ENCODE measurements at regions not wholly inside any gene's neighbourhood (a gene's known extent, or its start where the extent isn't known, plus 50 kb on each side); places are given as distances from the start of the nearest gene placed in this dataset.
"Not testable (repeated sequence)": the region's sequence is repeated elsewhere in the genome, so short reads cannot be mapped to it uniquely, and the experiment has no call there.

GRCh38 chr18:10168477-10168876 lies 254.7 kb downstream of the VAPA start:
- Histone ChIP-seq H3K27ac (no peak overlapping the region), H3K9me3 (no peaks in the 10 kb centered on the region), H3K27me3 (no peaks in the 10 kb centered on the region), H3K4me1 (no peaks in the 10 kb centered on the region), H3K36me3 (no peaks in the 10 kb centered on the region), H3K4me3 (no peak overlapping the region), H3K9ac (ENCODE audit: low read depth in 2 of 2, low read length in 2 of 2) (no peak overlapping the region)
- intact Hi-C loops (cut with DNase I), result no loop called here
- TF ChIP-seq, protein P1, sequence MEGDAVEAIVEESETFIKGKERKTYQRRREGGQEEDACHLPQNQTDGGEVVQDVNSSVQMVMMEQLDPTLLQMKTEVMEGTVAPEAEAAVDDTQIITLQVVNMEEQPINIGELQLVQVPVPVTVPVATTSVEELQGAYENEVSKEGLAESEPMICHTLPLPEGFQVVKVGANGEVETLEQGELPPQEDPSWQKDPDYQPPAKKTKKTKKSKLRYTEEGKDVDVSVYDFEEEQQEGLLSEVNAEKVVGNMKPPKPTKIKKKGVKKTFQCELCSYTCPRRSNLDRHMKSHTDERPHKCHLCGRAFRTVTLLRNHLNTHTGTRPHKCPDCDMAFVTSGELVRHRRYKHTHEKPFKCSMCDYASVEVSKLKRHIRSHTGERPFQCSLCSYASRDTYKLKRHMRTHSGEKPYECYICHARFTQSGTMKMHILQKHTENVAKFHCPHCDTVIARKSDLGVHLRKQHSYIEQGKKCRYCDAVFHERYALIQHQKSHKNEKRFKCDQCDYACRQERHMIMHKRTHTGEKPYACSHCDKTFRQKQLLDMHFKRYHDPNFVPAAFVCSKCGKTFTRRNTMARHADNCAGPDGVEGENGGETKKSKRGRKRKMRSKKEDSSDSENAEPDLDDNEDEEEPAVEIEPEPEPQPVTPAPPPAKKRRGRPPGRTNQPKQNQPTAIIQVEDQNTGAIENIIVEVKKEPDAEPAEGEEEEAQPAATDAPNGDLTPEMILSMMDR (IDR thresholded peaks at IDR 0.05), result no peak
- no peak for DNase-seq

DNA sequence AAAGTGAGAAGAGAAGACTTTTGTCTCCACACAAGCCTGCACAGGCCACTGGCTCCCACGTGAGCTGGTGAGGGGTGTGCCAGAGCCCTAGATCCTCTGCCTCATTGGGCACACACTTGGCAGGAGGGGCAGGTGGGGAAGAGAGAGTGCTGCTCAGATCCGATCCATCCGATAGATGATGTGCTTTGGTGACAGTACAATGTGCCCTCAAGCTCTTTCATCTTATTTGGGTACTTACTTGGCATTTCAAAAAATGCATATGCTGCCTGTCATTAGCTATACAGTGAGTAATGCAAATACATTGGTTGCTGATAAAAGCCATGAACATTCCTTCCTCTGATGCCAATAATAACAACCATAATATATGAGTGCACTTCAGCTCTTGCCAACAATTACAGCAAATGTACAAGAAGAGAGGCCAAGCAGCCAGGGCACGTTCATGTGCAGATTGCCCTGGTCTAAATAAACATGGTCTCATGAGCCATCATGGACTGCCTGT lies 255.3 kb downstream of the VAPA start:
- H3K36me3 ChIP-seq, result no peaks in the 10 kb centered on the region
- TF ChIP-seq, protein P1 (IDR thresholded peaks at IDR 0.05), result no peak
- no peak overlapping the region for H3K27ac ChIP-seq
- no peaks in the 10 kb centered on the region for H3K4me1 ChIP-seq
- H3K27me3 ChIP-seq, result no peaks in the 10 kb centered on the region
- no peaks in the 10 kb centered on the region for H3K9me3 ChIP-seq
- intact Hi-C loops (cut with DNase I), result no loop called here
- no peak overlapping the region for H3K4me3 ChIP-seq
- DNase-seq, result peak; percentile 12
- no peak overlapping the region for H3K9ac ChIP-seq (ENCODE audit: low read depth in 2 of 2, low read length in 2 of 2)

DNA sequence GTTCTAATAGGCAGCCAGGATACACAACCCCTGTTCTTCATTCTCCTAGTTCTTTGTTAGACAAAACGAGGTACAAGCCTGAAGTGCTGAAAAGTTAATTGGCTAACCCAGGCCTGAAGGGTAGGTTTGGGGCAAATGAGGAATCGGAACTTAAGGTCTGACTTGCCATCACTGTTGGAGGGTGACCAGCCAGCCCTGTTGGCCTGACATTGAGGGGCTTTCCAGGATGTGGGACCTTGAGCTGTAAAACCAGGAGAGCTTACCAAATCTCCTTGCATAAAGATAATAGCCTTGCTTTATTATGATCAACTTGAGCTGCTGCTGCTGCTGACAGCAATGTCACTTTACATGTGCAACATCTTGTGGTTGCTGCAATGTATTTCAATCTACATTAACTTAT lies 256.0 kb downstream of the VAPA start:
- DNase-seq, result peak; percentile 2
- TF ChIP-seq, protein P1 (IDR thresholded peaks at IDR 0.05), result no peak
- Histone ChIP-seq H3K27me3 (no peaks in the 10 kb centered on the region), H3K9me3 (no peaks in the 10 kb centered on the region), H3K4me3 (no peak overlapping the region), H3K9ac (ENCODE audit: low read depth in 2 of 2, low read length in 2 of 2) (no peak overlapping the region), H3K4me1 (no peaks in the 10 kb centered on the region), H3K36me3 (no peaks in the 10 kb centered on the region), H3K27ac (no peak overlapping the region)
- intact Hi-C loops (cut with DNase I), result no loop called here

DNA sequence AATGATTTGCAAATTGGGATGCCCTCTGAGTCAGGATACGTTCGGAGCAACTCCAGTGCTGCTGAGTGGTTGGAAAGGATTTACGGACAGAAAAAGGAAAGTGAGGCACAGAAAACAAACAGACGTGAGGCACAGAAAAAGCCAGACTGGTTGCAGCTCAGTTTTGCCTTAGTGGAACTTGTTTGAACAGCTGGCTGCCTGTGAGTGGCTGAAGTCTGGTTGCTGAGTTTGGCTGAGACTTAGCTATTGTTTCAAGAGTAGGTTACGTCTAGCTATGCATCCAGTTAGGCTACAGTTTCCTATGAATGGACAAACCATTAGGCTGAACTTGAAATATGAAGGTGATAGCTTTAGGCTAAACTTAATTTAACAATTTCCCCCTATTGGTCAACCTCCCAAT lies 256.6 kb downstream of the VAPA start:
- H3K27me3 ChIP-seq, result no peaks in the 10 kb centered on the region
- no peak overlapping the region for H3K4me3 ChIP-seq
- intact Hi-C loops (cut with DNase I), result no loop called here
- no peaks in the 10 kb centered on the region for H3K36me3 ChIP-seq
- H3K9me3 ChIP-seq, result no peaks in the 10 kb centered on the region
- no peak overlapping the region for H3K27ac ChIP-seq
- peak; percentile 7 for DNase-seq
- TF ChIP-seq, protein P1 (IDR thresholded peaks at IDR 0.05), result no peak
- no peaks in the 10 kb centered on the region for H3K4me1 ChIP-seq
- no peak overlapping the region for H3K9ac ChIP-seq (ENCODE audit: low read depth in 2 of 2, low read length in 2 of 2)

- DNase-seq; H3K27ac ChIP-seq; H3K9ac ChIP-seq (ENCODE audit: low read depth in 2 of 2, low read length in 2 of 2); intact Hi-C loops (cut with DNase I); H3K9me3 ChIP-seq; H3K27me3 ChIP-seq; H3K4me3 ChIP-seq; H3K4me1 ChIP-seq; H3K36me3 ChIP-seq: not testable (repeated sequence)
These were observed 261.5 kb downstream of the VAPA start for GRCh38 chr18:10175333-10175732.

DNA sequence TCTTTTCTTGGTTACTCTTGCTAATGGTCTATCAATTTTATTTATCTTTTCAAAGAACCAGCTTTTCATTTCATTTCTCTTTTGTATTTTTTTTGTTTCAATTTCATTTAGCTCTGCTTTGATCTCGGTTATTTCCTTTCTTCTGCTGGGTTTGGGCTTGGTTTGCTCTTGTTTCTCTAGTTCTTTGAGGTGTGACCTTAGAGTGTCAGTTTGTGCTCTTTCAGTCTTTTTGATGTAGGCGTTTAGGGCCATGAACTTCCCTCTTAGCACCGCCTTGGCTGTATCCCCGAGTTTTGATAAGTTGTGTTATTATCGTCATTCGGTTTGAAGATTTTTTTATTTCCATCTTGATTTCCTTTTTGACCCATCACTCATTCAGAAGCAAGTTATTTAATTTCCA lies 265.5 kb downstream of the VAPA start:
- intact Hi-C loops (cut with DNase I); H3K27me3 ChIP-seq; H3K9ac ChIP-seq (ENCODE audit: low read depth in 2 of 2, low read length in 2 of 2); H3K27ac ChIP-seq; H3K4me1 ChIP-seq; DNase-seq; H3K9me3 ChIP-seq; H3K36me3 ChIP-seq; H3K4me3 ChIP-seq: not testable (repeated sequence)

Data from colonic mucosa (tissue), 4 donors.